NB4 (cell line): ENCODE measurements at regions not wholly inside any gene's neighbourhood (a gene's known extent, or its start where the extent isn't known, plus 50 kb on each side); places are given as distances from the start of the nearest gene placed in this dataset.

Source experiments
- DNase-seq: peaks from one replicate; pipeline ENCODE4 v3.0.0; 2010; ENCODE audit warnings: low read depth
- H3K4me3 ChIP-seq: one replicate; pipeline ENCODE4 v1.5.1; 2011; ENCODE audit warnings: mild to moderate bottlenecking, low read depth, low read length, moderate library complexity
- CTCF ChIP-seq: IDR thresholded peaks from one replicate; pipeline ENCODE4 v1.5.1; 2012; ENCODE audit warnings: low read depth, low read length
- MAX ChIP-seq: IDR thresholded peaks from 2 replicates; pipeline ENCODE4 v1.6.1; 2011; ENCODE audit warnings: low read depth, low read length
- MYC ChIP-seq: IDR thresholded peaks from 2 replicates; pipeline ENCODE4 v1.6.1; 2011; ENCODE audit warnings: low read depth, low read length
- POLR2A ChIP-seq: IDR thresholded peaks from 2 replicates; pipeline ENCODE4 v1.6.1; 2011; ENCODE audit warnings: mild to moderate bottlenecking; ENCODE audit not compliant: insufficient read length; ENCODE audit errors: extremely low read depth

DNA sequence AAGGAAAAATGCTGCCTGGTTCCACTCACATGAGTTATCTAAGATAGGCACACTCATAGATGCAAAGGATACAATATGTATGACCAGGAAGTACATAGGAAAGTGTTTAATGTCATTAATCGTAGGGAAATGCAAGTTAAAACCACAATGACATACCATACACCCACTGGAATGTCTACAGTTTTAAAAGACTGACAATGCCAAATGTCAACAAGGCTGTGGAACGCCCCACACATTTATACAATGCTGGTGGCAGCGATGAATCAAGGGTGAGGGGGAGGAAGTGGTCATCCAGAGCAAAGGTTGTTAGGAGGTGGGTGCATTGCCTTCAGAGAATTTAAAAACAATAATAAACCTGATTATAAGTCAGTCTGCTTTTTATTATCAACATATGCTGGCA, 437.8 kb downstream of the ARHGEF28 start:
- no peak overlapping the region for H3K4me3 ChIP-seq
- DNase-seq = peak; percentile 7
- TF ChIP-seq CTCF = no peak
- no peak for TF ChIP-seq MYC
- no peak for TF ChIP-seq POLR2A
- no peak for TF ChIP-seq MAX

DNA sequence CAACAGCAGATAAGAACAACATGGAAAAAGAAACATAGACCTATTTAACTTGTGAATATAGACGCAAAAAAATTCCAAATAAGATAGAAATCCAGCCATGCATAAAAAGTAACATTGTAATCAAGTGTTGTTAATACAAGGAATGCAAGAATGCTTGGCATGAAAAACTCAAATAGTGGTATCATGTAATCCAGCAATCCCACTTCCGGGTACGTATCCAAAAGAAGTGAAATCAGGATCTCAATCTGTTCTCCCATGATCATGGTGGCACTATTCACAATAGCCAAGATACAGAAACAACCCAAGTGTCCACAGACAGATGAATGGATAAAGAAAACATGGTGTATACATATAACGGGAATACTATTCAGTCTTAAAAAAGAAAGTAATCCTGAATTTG, 437.4 kb downstream of the ARHGEF28 start:
- H3K4me3 ChIP-seq = no peak overlapping the region
- no peak for DNase-seq
- TF ChIP-seq MAX (no peak), MYC (no peak), CTCF (no peak), POLR2A (no peak)

- TF ChIP-seq MAX = no peak
- no peak for TF ChIP-seq POLR2A
- no peak for TF ChIP-seq MYC
- no peak for TF ChIP-seq CTCF
- no peak overlapping the region for H3K4me3 ChIP-seq
- DNase-seq = no peak
Observed at GRCh38 chr5:74061292-74061691, 435.3 kb downstream of the ARHGEF28 start.

DNA sequence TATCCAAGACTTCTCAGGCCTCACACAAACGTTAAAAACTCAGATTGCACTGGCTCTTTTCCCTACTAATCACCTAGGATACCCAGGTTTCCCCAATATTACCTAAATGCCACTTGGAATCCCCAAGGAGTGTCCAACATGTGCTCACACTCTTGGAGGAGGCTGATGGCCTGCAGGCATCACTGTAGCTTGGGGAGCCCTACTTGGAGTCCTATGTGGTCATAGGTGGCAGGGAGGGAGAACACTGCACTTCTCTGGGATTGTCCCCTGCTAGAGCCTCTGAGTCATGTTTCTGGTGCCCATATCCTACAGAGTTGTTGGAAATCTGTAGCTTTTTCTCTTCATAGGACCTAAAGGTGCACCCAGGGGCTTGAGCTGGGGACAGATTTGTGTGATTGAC, 433.7 kb downstream of the ARHGEF28 start:
- no peak for TF ChIP-seq MAX
- no peak for TF ChIP-seq CTCF
- TF ChIP-seq MYC = no peak
- TF ChIP-seq POLR2A = no peak
- no peak overlapping the region for H3K4me3 ChIP-seq
- no peak for DNase-seq

GRCh38 chr5:74056789-74057164, 430.8 kb downstream of the ARHGEF28 start:
- DNase-seq = peak; percentile 15
- TF ChIP-seq CTCF (no peak), MYC (no peak), POLR2A (no peak), MAX (no peak)
- H3K4me3 ChIP-seq = no peak overlapping the region

GRCh38 chr5:74056107-74056788, 430.3 kb downstream of the ARHGEF28 start:
- no peak for TF ChIP-seq POLR2A
- TF ChIP-seq CTCF = no peak
- no peak for TF ChIP-seq MYC
- TF ChIP-seq MAX = no peak
- H3K4me3 ChIP-seq = no peak overlapping the region
- no peak for DNase-seq
